K562 (cell line): ENCODE measurements at regions not wholly inside any gene's neighbourhood (a gene's known extent, or its start where the extent isn't known, plus 50 kb on each side); places are given as distances from the start of the nearest gene placed in this dataset.

Experiments used
- ATAC-seq: fragments of 200-7000 bp; cut with Tn5 transposase; 3 replicates; pipeline ENCODE4 v1.9.1; 2020; ENCODE audit warnings: moderate library complexity
- BruUV-seq: library from RNA; stranded (reverse); fragments of 400-500 nt; replicated peaks from 2 replicates; lab custom pipeline; 2021; lab: Mats Ljungman, UMichigan
- CTCF ChIA-PET: fragments of 300-600 bp; formaldehyde crosslinking; extraction: SDS; loops from one replicate; lab custom pipeline; 2021; ENCODE audit warnings: low intra/inter-chr PET ratio; lab: Yijun Ruan, JAX
- POLR2A ChIA-PET: fragments of 300-600, 350-650 bp; sonication (Branson Sonifier 250); formaldehyde crosslinking; extraction: SDS; loops from one replicate; lab custom pipeline; 2021; ENCODE audit warnings: antibody characterized with exemption, inconsistent platforms; lab: Yijun Ruan, JAX
- DNase-seq, 4 experiments: peaks; one replicate each; pipeline versions ENCODE4 v3.0.0 to v3.0.0-alpha.2; 2011 to 2018; ENCODE audit warnings: low spot score in 3 of 4, mixed read lengths in 3 of 4; ENCODE audit errors: extremely low read depth in 1 of 4
- FAIRE-seq: peaks from 2 replicates; lab custom pipeline; 2011; peaks lifted over from hg19 to GRCh38; lab: Jason Lieb, UNC
- H2AFZ ChIP-seq: 2 replicates; pipeline ENCODE4 v1.6.0; 2011; ENCODE audit warnings: low read depth, low read length, control low read depth, inconsistent platforms
- H3K27ac ChIP-seq: fragments of 200-600 bp; 3 replicates; pipeline ENCODE4 v1.8.0; 2011; ENCODE audit warnings: low read depth, mild to moderate bottlenecking, control low read depth, inconsistent platforms, low read length, moderate library complexity, mixed read lengths; ENCODE audit errors: extremely low read depth
- H3K27me3 ChIP-seq, 2 experiments: fragments of 300-600 bp in 1 of 2; 2 replicates in 1 of 2; 3 replicates in 1 of 2; pipeline versions ENCODE4 v1.6.0 to v1.8.0; 2011; ENCODE audit warnings: inconsistent platforms in 2 of 2, low read length in 2 of 2, mild to moderate bottlenecking in 1 of 2, mixed read lengths in 1 of 2, moderate library complexity in 1 of 2; ENCODE audit not compliant: control insufficient read depth in 2 of 2, insufficient read depth in 2 of 2
- H3K36me3 ChIP-seq: fragments of 300-600 bp; 3 replicates; pipeline ENCODE4 v1.8.0; 2011; ENCODE audit warnings: mild to moderate bottlenecking, low read length, inconsistent platforms; ENCODE audit not compliant: control insufficient read depth, insufficient read depth
- H3K4me1 ChIP-seq, 2 experiments: fragments of 200-600 bp in 1 of 2; replicated peaks in 1 of 2; 2 replicates in 1 of 2; 3 replicates in 1 of 2; pipeline versions ENCODE4 v1.5.1 to v1.8.0; 2011; ENCODE audit warnings: inconsistent platforms in 2 of 2, low read length in 2 of 2, mild to moderate bottlenecking in 1 of 2, mixed read lengths in 1 of 2, moderate library complexity in 1 of 2; ENCODE audit not compliant: control insufficient read depth in 2 of 2, insufficient read depth in 2 of 2
- H3K4me2 ChIP-seq: 2 replicates; pipeline ENCODE4 v1.6.1; 2011; ENCODE audit warnings: low read length, control low read depth, inconsistent platforms, mixed read lengths; ENCODE audit not compliant: insufficient read depth
- H3K4me3 ChIP-seq: fragments of 200-600 bp; sonication (generic), shearing (Covaris generic); 2 replicates; pipeline ENCODE4 v1.5.1; 2016; ENCODE audit warnings: control low read depth, inconsistent platforms
- H3K79me2 ChIP-seq: fragments of 200-600 bp; 3 replicates; pipeline ENCODE4 v1.8.0; 2011; ENCODE audit warnings: low read length, inconsistent platforms; ENCODE audit not compliant: control insufficient read depth, insufficient read depth
- H3K9ac ChIP-seq, 2 experiments: 2 replicates each; pipeline versions ENCODE4 v1.6.0 to v1.6.1; 2011; ENCODE audit warnings: low read depth in 2 of 2, low read length in 2 of 2, control low read depth in 1 of 2, inconsistent platforms in 1 of 2, mild to moderate bottlenecking in 1 of 2, mixed read lengths in 1 of 2; ENCODE audit not compliant: insufficient read depth in 1 of 2
- H3K9me1 ChIP-seq: one replicate; pipeline ENCODE4 v1.6.0; 2011; ENCODE audit warnings: inconsistent platforms, mild to moderate bottlenecking, low read length, moderate library complexity; ENCODE audit not compliant: control insufficient read depth, insufficient read depth
- H3K9me3 ChIP-seq: replicated peaks from 2 replicates; pipeline ENCODE4 v1.5.1; 2011; ENCODE audit warnings: low read depth, low read length, inconsistent platforms; ENCODE audit not compliant: control insufficient read depth, insufficient read depth
- H4K20me1 ChIP-seq: replicated peaks from 2 replicates; pipeline ENCODE4 v1.6.1; 2011; ENCODE audit warnings: low read length, inconsistent platforms, mixed read lengths; ENCODE audit not compliant: control insufficient read depth, insufficient read depth
- BRCA1 ChIP-seq, 2 experiments: fragments of 450-650 bp in 1 of 2; sonication (generic) in 1 of 2; formaldehyde crosslinking in 1 of 2; IDR thresholded peaks; 2 replicates each; pipeline versions ENCODE4 v1.5.0 to v1.6.1; 2017 to 2020; ENCODE audit warnings: mild to moderate bottlenecking in 1 of 2, missing genetic modification reagents in 1 of 2
- FOXA1 ChIP-seq: fragments of 450-650 bp; IDR thresholded peaks from 2 replicates; pipeline ENCODE4 v1.6.1; 2016; ENCODE audit warnings: mild to moderate bottlenecking, borderline replicate concordance
- FOXM1 ChIP-seq, 2 experiments: fragments of 450-650 bp in 1 of 2; sonication (generic) in 1 of 2; formaldehyde crosslinking in 1 of 2; IDR thresholded peaks; 2 replicates each; pipeline versions ENCODE4 v1.6.1 to v1.9.0; 2017 to 2022; ENCODE audit warnings: low read depth in 2 of 2, mild to moderate bottlenecking in 2 of 2, missing genetic modification reagents in 1 of 2, moderate library complexity in 1 of 2
- GTF2E2 ChIP-seq: fragments of 200-800 bp; sonication (Bioruptor generic); IDR thresholded peaks from 2 replicates; pipeline ENCODE4 v1.6.1; 2016; ENCODE audit warnings: missing genetic modification characterization, missing compliant biosample characterization
- HCFC1 ChIP-seq: IDR thresholded peaks from 2 replicates; pipeline ENCODE4 v1.6.1; 2012; ENCODE audit warnings: low read depth, low read length, improper control_type of control experiment
- LCOR ChIP-seq: sonication (generic); formaldehyde crosslinking; IDR thresholded peaks from 2 replicates; pipeline ENCODE4 v1.8.0; 2022; ENCODE audit warnings: mild to moderate bottlenecking, missing genetic modification reagents
- MIER1 ChIP-seq: fragments of 450-650 bp; IDR thresholded peaks from 2 replicates; pipeline ENCODE4 v1.6.1; 2016; ENCODE audit warnings: antibody characterized with exemption, mild to moderate bottlenecking, low read depth
- RBM17 ChIP-seq: fragments of 200-400 bp; formaldehyde crosslinking; IDR thresholded peaks from 2 replicates; pipeline ENCODE4 v1.6.1; 2017; ENCODE audit warnings: low read depth, mild to moderate bottlenecking, low read length, borderline replicate concordance
- RCOR1 ChIP-seq, 2 experiments: IDR thresholded peaks; 2 replicates each; pipeline ENCODE4 v1.6.1; 2012; ENCODE audit warnings: low read depth in 2 of 2, low read length in 2 of 2, borderline replicate concordance in 1 of 2, improper control_type of control experiment in 1 of 2
- SIRT6 ChIP-seq: IDR thresholded peaks from one replicate; pipeline ENCODE4 v1.6.1; 2012; ENCODE audit warnings: low read depth, mild to moderate bottlenecking, control low read depth, inconsistent platforms, low read length, moderate library complexity
- SNRNP70 ChIP-seq: fragments of 200-400 bp; formaldehyde crosslinking; optimal IDR thresholded peaks from 2 replicates; pipeline ENCODE3; 2017; ENCODE audit warnings: low read depth, low read length
- TCF7 ChIP-seq: sonication (generic); IDR thresholded peaks from 2 replicates; pipeline ENCODE4 v1.6.1; 2016; ENCODE audit warnings: antibody characterized with exemption, borderline replicate concordance
- WGBS: fragments of 100-300 bp; shearing (Covaris generic); methylation state at CpG from one replicate; pipeline ENCODE4 v1.1.6; 2016; ENCODE audit warnings: low coverage, mixed read lengths; ENCODE audit not compliant: insufficient coverage; ENCODE audit errors: missing lambda C conversion rate; 5-methylcytosine and 5-hydroxymethylcytosine counted together
- in situ Hi-C: fragments of 300-500 bp; cut with MboI; formaldehyde crosslinking; loops from 4 replicates; pipeline ENCODE4 v1.15.0; 2018; ENCODE audit warnings: inconsistent platforms, mixed read lengths
- intact Hi-C: fragments of 100-400 bp; cut with micrococcal nuclease; formaldehyde crosslinking; loops from 2 replicates; pipeline ENCODE4 v1.14.2; 2022
- TF ChIP-seq, protein P1 (sequence below): fragments of 450-650 bp; IDR thresholded peaks from 2 replicates; pipeline ENCODE4 v1.6.1; 2016
- TF ChIP-seq, protein P2 (sequence below): sonication (generic); formaldehyde crosslinking; IDR thresholded peaks from 2 replicates; pipeline ENCODE4 v1.8.1; 2023; ENCODE audit warnings: missing genetic modification reagents, mild to moderate bottlenecking, borderline replicate concordance

DNA sequence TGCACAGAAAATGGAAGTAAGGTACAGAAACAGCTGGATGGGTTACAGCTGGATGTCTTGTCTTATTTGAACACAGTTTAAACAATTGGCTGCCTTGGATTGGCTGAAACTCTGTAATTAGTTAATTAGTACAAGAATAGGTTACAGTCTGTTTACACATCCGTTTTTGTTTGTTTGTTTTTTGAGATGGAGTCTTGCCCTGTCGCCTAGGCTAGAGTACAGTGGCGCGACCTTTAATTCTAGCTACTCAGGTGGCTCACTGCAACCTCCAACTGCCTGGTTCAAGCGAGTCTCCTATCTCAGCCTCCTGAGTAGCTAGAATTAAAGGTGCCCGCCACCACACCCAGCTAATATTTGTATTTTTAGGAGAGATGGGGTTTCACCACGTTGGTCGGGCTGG lies 368.7 kb upstream of the KLF4 start:
- H3K4me2 ChIP-seq = no peak overlapping the region
- ATAC-seq (no peak), FAIRE-seq (no peak), DNase-seq (no peak)
- ChIA-PET CTCF (no interaction called here), POLR2A (no interaction called here)
- H3K79me2 ChIP-seq = no peaks in the 10 kb centered on the region
- H3K9me3 ChIP-seq = no peaks in the 10 kb centered on the region
- H3K27me3 ChIP-seq = peaks cover 0 to 7% of the 10 kb centered on the region in 2 experiments; a peak in 2 of 5 replicates
- no peak overlapping the region for H3K27ac ChIP-seq
- no peaks in the 10 kb centered on the region for H3K4me1 ChIP-seq
- H3K9ac ChIP-seq = no peak overlapping the region
- no peaks in the 10 kb centered on the region for H3K36me3 ChIP-seq
- WGBS = 8% methylated on average over 8 of the region's 8 CpGs
- in situ Hi-C loops (no loop called here), intact Hi-C loops (no loop called here)
- H3K4me3 ChIP-seq = no peak overlapping the region
- no peaks in the 10 kb centered on the region for H3K9me1 ChIP-seq
- H4K20me1 ChIP-seq = no peaks in the 10 kb centered on the region
- BruUV-seq = no TSS peak
- H2AFZ ChIP-seq = no peak overlapping the region
- TF ChIP-seq SIRT6 = no peak
- TF ChIP-seq RBM17 = no peak
- TF ChIP-seq, protein P1, sequence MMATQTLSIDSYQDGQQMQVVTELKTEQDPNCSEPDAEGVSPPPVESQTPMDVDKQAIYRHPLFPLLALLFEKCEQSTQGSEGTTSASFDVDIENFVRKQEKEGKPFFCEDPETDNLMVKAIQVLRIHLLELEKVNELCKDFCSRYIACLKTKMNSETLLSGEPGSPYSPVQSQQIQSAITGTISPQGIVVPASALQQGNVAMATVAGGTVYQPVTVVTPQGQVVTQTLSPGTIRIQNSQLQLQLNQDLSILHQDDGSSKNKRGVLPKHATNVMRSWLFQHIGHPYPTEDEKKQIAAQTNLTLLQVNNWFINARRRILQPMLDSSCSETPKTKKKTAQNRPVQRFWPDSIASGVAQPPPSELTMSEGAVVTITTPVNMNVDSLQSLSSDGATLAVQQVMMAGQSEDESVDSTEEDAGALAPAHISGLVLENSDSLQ = no peak
- TF ChIP-seq HCFC1 = no peak
- TF ChIP-seq, protein P2, sequence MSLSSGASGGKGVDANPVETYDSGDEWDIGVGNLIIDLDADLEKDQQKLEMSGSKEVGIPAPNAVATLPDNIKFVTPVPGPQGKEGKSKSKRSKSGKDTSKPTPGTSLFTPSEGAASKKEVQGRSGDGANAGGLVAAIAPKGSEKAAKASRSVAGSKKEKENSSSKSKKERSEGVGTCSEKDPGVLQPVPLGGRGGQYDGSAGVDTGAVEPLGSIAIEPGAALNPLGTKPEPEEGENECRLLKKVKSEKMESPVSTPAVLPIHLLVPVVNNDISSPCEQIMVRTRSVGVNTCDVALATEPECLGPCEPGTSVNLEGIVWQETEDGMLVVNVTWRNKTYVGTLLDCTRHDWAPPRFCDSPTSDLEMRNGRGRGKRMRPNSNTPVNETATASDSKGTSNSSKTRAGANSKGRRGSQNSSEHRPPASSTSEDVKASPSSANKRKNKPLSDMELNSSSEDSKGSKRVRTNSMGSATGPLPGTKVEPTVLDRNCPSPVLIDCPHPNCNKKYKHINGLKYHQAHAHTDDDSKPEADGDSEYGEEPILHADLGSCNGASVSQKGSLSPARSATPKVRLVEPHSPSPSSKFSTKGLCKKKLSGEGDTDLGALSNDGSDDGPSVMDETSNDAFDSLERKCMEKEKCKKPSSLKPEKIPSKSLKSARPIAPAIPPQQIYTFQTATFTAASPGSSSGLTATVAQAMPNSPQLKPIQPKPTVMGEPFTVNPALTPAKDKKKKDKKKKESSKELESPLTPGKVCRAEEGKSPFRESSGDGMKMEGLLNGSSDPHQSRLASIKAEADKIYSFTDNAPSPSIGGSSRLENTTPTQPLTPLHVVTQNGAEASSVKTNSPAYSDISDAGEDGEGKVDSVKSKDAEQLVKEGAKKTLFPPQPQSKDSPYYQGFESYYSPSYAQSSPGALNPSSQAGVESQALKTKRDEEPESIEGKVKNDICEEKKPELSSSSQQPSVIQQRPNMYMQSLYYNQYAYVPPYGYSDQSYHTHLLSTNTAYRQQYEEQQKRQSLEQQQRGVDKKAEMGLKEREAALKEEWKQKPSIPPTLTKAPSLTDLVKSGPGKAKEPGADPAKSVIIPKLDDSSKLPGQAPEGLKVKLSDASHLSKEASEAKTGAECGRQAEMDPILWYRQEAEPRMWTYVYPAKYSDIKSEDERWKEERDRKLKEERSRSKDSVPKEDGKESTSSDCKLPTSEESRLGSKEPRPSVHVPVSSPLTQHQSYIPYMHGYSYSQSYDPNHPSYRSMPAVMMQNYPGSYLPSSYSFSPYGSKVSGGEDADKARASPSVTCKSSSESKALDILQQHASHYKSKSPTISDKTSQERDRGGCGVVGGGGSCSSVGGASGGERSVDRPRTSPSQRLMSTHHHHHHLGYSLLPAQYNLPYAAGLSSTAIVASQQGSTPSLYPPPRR (CRISPR knock-in tag) = no peak
- TF ChIP-seq FOXA1 = no peak
- TF ChIP-seq FOXM1 (IDR thresholded peaks at IDR 0.05; ENCODE audit: low read depth) = no peak
- TF ChIP-seq FOXM1 (CRISPR knock-in tag; IDR thresholded peaks at IDR 0.05; ENCODE audit: low read depth) = no peak
- TF ChIP-seq BRCA1 (IDR thresholded peaks at IDR 0.05) = no peak
- no peak for TF ChIP-seq BRCA1 (CRISPR knock-in tag; IDR thresholded peaks at IDR 0.05)
- TF ChIP-seq GTF2E2 (tag) = no peak
- no peak for TF ChIP-seq RCOR1 (IDR thresholded peaks at IDR 0.05; ENCODE audit: borderline replicate concordance in 1 of 2, low read depth in 2 of 2, low read length in 2 of 2)
- no peak for TF ChIP-seq MIER1
- TF ChIP-seq SNRNP70 = no peak
- no peak for TF ChIP-seq LCOR
- no peak for TF ChIP-seq TCF7
